GM12873 (cell line): ENCODE measurements at regions not wholly inside any gene's neighbourhood (a gene's known extent, or its start where the extent isn't known, plus 50 kb on each side); places are given as distances from the start of the nearest gene placed in this dataset.

ENCODE experiments used
- CTCF ChIP-seq: IDR thresholded peaks from 2 replicates; pipeline ENCODE4 v1.5.1; 2012; ENCODE audit warnings: low read depth, mild to moderate bottlenecking, moderate library complexity, low read length, control low read depth; ENCODE audit not compliant: insufficient read depth; ENCODE audit errors: missing control alignments

- no peak for TF ChIP-seq CTCF
These were observed 569.7 kb upstream of the MKI67 start for GRCh38 chr10:128695931-128696330.

GRCh38 chr10:128697437-128697836 lies 571.2 kb upstream of the MKI67 start:
- TF ChIP-seq CTCF = no peak

- TF ChIP-seq CTCF = no peak
These were observed 575.2 kb upstream of the MKI67 start for GRCh38 chr10:128701381-128701780.

GRCh38 chr10:128701837-128702236 lies 575.6 kb upstream of the MKI67 start:
- TF ChIP-seq CTCF = no peak

- TF ChIP-seq CTCF = no peak
These were observed 578.5 kb upstream of the MKI67 start for GRCh38 chr10:128704716-128705115.

GRCh38 chr10:128708182-128708581 lies 582.0 kb upstream of the MKI67 start:
- no peak for TF ChIP-seq CTCF

GRCh38 chr10:128709686-128710085 lies 583.5 kb upstream of the MKI67 start:
- TF ChIP-seq CTCF = no peak
